Breast epithelium (tissue), 3 donors: ENCODE measurements at regions not wholly inside any gene's neighbourhood (a gene's known extent, or its start where the extent isn't known, plus 50 kb on each side); places are given as distances from the start of the nearest gene placed in this dataset.

Experiments
- POLR2A ChIP-seq: fragments of 450-650 bp; IDR thresholded peaks from one replicate; pipeline ENCODE4 v1.6.1; 2016; ENCODE audit warnings: antibody characterized with exemption, mild to moderate bottlenecking, moderate library complexity
- POLR2AphosphoS5 ChIP-seq, 3 donors: sonication (generic); formaldehyde crosslinking; IDR thresholded peaks; one replicate each; pipeline ENCODE4 v1.6.1; 2017; ENCODE audit warnings: antibody characterized with exemption in 3 of 3
- TF ChIP-seq, protein P1 (sequence below), 3 donors: fragments of 450-650 bp; IDR thresholded peaks; one replicate each; pipeline ENCODE4 v1.5.1; 2016 to 2017; ENCODE audit warnings: antibody characterized with exemption in 3 of 3, mild to moderate bottlenecking in 3 of 3, moderate library complexity in 3 of 3

DNA sequence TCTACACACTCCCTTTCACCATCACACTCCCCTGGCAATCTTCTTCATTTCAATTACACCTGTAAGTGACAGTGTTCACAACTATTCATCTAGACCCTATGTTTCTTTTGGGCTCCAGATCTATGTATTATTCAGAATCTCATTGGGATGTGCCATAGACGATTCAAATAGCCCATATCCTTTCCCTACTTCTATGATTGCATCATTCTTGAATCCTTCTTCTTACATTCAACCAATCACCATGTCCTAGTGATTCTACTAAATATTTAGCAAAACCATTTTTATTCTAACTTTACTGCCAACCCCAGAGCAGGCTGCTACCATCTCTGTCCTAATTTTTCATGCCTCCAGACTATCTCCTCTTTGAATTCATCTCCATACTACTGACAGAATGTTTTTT is 106.4 kb downstream of the TDRD15 start:
- TF ChIP-seq, protein P1, sequence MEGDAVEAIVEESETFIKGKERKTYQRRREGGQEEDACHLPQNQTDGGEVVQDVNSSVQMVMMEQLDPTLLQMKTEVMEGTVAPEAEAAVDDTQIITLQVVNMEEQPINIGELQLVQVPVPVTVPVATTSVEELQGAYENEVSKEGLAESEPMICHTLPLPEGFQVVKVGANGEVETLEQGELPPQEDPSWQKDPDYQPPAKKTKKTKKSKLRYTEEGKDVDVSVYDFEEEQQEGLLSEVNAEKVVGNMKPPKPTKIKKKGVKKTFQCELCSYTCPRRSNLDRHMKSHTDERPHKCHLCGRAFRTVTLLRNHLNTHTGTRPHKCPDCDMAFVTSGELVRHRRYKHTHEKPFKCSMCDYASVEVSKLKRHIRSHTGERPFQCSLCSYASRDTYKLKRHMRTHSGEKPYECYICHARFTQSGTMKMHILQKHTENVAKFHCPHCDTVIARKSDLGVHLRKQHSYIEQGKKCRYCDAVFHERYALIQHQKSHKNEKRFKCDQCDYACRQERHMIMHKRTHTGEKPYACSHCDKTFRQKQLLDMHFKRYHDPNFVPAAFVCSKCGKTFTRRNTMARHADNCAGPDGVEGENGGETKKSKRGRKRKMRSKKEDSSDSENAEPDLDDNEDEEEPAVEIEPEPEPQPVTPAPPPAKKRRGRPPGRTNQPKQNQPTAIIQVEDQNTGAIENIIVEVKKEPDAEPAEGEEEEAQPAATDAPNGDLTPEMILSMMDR (IDR thresholded peaks at IDR 0.05) = no peak
- TF ChIP-seq POLR2A (no peak), POLR2AphosphoS5 (IDR thresholded peaks at IDR 0.05) (no peak)
